HUES6 (cell line): ENCODE measurements at regions not wholly inside any gene's neighbourhood (a gene's known extent, or its start where the extent isn't known, plus 50 kb on each side); places are given as distances from the start of the nearest gene placed in this dataset.

Experiments
- H3K27ac ChIP-seq: 2 replicates; pipeline ENCODE4 v1.7.0; 2013; ENCODE audit warnings: low read depth, mild to moderate bottlenecking, low read length, inconsistent platforms
- H3K27me3 ChIP-seq: 2 replicates; pipeline ENCODE4 v1.6.1; 2013; ENCODE audit warnings: low read length; ENCODE audit not compliant: control insufficient read depth, insufficient read depth
- H3K36me3 ChIP-seq: 2 replicates; pipeline ENCODE4 v1.6.1; 2013; ENCODE audit warnings: low read length; ENCODE audit not compliant: control insufficient read depth, insufficient read depth
- H3K4me1 ChIP-seq: 2 replicates; pipeline ENCODE4 v1.6.1; 2013; ENCODE audit warnings: low read length; ENCODE audit not compliant: control insufficient read depth, insufficient read depth
- H3K4me3 ChIP-seq: 2 replicates; pipeline ENCODE4 v1.5.1; 2013; ENCODE audit warnings: low read depth, low read length
- H3K9ac ChIP-seq: one replicate; pipeline ENCODE4 v1.6.1; 2013; ENCODE audit warnings: mild to moderate bottlenecking, low read length
- H3K9me3 ChIP-seq: 2 replicates; pipeline ENCODE4 v1.6.1; 2013; ENCODE audit warnings: low read depth, low read length; ENCODE audit not compliant: control insufficient read depth, insufficient read depth

DNA sequence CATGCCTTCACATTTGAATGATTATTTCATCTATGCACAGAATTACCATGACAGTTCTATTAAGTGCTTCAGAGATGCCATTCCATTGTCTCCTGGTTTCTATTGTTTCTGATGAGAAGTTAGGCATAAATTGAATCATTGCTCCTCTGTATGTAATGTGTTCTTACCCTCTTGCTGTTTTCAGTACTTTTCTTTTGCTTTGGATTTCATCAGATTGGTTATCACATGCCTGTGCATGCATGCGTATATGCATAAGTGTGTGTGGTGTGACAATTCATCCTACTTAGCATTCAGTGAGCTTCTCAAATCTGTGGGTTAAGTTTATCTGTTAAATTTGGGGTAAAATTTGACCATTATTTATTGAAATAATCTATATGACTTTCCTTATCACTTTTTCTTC lies 263.3 kb upstream of the RND3 start:
- no peak overlapping the region for H3K4me3 ChIP-seq
- no peaks in the 10 kb centered on the region for H3K36me3 ChIP-seq
- peaks cover 7% of the 10 kb centered on the region; the same call in 1 of the 2 replicates for H3K4me1 ChIP-seq
- H3K9ac ChIP-seq, result no peak overlapping the region
- H3K27ac ChIP-seq, result no peak overlapping the region
- H3K27me3 ChIP-seq, result no peaks in the 10 kb centered on the region
- H3K9me3 ChIP-seq, result no peaks in the 10 kb centered on the region

DNA sequence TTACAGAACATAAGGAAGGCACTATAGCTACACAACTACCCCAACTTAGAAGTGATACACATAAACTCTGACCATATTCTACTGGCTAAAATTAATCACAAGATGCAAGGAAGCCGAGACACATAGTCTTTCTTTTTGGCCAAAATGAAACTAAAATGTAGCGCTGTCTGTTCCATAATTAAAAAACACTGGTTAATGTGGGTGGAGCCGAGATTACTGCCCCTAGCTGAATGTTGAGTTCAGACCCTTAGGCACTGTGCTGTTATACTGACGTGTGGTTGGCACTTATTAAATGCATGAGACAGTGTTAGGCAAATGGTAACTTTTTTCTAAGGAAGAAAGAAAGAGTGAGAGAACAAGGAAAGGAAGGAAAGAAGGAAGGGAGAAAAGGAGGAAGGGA lies 254.6 kb upstream of the RND3 start:
- no peaks in the 10 kb centered on the region for H3K27me3 ChIP-seq
- H3K4me1 ChIP-seq, result no peaks in the 10 kb centered on the region; the same call in 1 of the 2 replicates
- H3K9ac ChIP-seq, result no peak overlapping the region
- H3K27ac ChIP-seq, result no peak overlapping the region
- H3K4me3 ChIP-seq, result no peak overlapping the region
- H3K36me3 ChIP-seq, result no peaks in the 10 kb centered on the region
- H3K9me3 ChIP-seq, result no peaks in the 10 kb centered on the region

DNA sequence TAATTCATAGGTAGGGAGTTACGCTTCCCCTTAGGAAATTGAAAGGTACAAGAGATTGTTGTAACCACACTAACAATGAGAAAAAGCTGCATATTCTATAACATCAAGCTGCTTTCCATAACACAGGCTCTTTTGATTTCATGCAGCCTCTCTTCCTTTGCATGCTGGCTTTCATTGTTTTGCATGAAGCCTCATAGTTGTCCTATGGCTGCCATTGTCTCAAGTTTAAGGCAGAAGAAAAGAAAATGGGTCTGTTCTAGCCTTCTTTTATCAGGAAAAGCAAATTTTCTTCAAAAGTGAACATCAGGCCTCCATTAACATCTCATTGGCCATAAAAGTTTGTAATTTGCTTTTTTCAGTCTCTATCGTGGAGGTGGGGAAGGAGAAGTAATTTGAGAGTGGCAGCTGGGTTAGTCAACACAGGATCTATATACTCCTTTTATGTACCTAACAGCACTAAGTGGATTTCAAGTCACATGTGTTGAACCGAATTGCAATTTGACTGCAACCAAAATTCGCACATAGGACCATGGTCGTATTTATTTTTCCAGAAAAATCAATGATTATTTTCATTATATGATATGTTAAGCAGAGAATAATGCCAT lies 248.5 kb upstream of the RND3 start:
- Histone ChIP-seq H3K9me3 (no peaks in the 10 kb centered on the region), H3K4me3 (no peak overlapping the region), H3K27me3 (no peaks in the 10 kb centered on the region), H3K27ac (peak overlapping the region; percentile 94), H3K4me1 (peaks cover 32% of the 10 kb centered on the region), H3K9ac (peak overlapping the region; percentile 66), H3K36me3 (no peaks in the 10 kb centered on the region)

DNA sequence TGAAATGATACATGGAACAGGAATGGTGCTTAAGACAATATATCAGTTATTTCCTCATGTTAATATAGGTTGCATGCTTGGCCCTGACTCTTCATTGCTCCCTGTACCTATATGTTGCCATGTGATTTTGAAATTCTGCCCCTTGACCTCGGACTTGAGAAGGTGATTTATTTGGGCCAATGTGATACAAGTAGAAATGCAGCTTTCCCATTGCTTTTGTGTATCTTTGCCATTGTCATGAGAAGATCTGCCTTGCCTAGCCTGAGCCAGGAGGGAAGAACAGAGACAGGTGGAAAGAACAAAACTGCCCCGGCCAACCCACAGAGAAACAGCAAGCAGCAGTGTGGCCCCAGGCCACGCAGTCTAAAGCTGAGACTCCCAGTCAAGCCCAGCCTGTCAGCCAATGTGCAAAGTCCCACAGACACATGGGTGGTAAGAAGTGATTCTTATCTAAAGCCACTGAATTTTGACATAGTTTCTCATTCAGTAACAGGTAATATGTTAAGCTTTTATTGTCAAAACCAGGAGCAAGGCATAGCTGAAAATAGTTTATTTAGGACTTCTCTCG lies 245.7 kb upstream of the RND3 start:
- Histone ChIP-seq H3K4me1 (peaks cover 32% of the 10 kb centered on the region), H3K27ac (0 out of 2 replicates have a peak overlapping the region, but pooled peaks have one; percentile 7), H3K9ac (no peak overlapping the region), H3K4me3 (no peak overlapping the region), H3K27me3 (no peaks in the 10 kb centered on the region), H3K36me3 (no peaks in the 10 kb centered on the region), H3K9me3 (no peaks in the 10 kb centered on the region)

DNA sequence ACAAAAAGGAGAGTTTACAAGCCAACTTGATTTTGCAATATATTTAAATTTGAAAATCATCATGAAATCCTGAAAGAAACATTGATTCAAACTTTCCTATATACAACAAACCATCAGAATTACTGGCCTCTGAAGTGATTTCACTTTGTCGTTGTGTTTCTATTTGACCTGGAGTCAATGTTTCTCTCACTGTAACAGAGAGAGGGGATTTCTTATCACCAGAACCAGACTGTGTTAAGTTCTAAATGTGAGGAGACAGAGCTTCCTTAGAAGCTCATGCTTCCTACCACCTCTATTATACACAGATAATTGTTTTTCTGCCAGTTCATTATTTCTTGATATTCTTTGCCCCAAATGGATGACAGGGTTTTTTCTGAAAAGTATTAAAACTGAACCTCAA lies 245.0 kb upstream of the RND3 start:
- Histone ChIP-seq H3K27ac (no peak overlapping the region), H3K9me3 (no peaks in the 10 kb centered on the region), H3K36me3 (no peaks in the 10 kb centered on the region), H3K27me3 (no peaks in the 10 kb centered on the region), H3K9ac (no peak overlapping the region), H3K4me3 (no peak overlapping the region), H3K4me1 (peaks cover 32% of the 10 kb centered on the region)

DNA sequence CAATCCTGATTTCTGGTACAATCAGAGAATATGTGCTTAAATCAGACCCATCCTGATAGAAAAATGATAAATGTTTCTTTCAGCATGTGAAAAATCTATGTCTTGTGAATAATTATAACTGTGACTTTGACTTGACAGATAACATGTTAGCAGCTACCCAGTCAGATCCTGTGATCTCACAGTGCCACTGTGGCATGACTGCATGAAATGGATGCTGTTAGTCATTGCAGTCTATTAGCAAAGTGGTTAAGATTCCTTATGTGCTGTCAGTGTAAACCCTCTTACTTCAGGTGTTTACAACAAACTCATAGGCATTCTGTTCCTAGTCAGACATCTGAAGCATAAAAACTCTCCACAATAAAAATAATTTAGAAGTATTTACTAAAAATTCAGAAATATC lies 244.6 kb upstream of the RND3 start:
- no peak overlapping the region for H3K4me3 ChIP-seq
- no peak overlapping the region for H3K9ac ChIP-seq
- no peak overlapping the region for H3K27ac ChIP-seq
- H3K4me1 ChIP-seq, result peaks cover 32% of the 10 kb centered on the region
- no peaks in the 10 kb centered on the region for H3K27me3 ChIP-seq
- no peaks in the 10 kb centered on the region for H3K36me3 ChIP-seq
- H3K9me3 ChIP-seq, result no peaks in the 10 kb centered on the region

DNA sequence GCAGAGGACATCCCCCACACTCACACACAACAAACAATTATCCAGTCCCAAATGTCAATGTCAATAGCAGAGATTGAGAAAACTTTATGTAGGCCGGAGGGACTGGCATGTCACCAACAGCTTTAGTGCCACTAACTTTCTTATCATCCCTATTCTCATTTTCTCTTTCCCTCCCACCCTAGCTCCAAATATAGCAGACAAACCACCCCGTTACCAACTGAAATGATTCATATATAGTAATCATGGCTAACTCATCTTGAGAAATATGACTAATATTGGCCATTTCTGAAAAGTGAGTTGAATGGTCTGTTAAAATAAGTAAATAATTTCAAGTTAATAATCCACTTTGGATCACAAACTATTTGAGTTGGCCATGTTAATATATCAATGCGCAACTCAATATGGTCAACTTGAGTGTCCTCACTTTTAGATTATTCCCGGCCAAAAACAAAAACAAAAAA lies 242.1 kb upstream of the RND3 start:
- Histone ChIP-seq H3K4me3 (no peak overlapping the region), H3K4me1 (peaks cover 12% of the 10 kb centered on the region; the same call in 1 of the 2 replicates), H3K27ac (no peak overlapping the region), H3K9me3 (peaks cover 10% of the 10 kb centered on the region), H3K36me3 (no peaks in the 10 kb centered on the region), H3K9ac (no peak overlapping the region), H3K27me3 (no peaks in the 10 kb centered on the region)

DNA sequence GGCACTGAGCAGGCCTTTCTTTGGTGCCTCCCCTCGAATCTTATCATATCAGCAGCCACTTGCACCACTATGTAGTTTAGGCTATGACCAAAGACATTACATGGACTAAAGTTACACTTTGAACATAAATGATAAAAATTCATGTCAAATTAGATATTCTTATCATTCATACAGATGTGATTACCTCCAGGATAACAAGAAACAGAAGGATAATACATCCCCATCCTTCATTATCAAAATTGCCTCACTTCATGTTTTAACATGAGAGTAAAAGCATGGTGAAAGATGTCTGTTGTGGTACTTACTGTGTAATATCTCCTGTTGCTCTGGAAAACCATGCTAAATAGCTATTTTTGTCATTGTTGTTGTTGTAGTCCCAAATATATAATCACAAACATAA lies 230.8 kb upstream of the RND3 start:
- Histone ChIP-seq H3K27ac (no peak overlapping the region), H3K9ac (no peak overlapping the region), H3K4me3 (no peak overlapping the region), H3K4me1 (no peaks in the 10 kb centered on the region), H3K9me3 (no peaks in the 10 kb centered on the region; the same call in 1 of the 2 replicates), H3K36me3 (no peaks in the 10 kb centered on the region), H3K27me3 (no peaks in the 10 kb centered on the region)

DNA sequence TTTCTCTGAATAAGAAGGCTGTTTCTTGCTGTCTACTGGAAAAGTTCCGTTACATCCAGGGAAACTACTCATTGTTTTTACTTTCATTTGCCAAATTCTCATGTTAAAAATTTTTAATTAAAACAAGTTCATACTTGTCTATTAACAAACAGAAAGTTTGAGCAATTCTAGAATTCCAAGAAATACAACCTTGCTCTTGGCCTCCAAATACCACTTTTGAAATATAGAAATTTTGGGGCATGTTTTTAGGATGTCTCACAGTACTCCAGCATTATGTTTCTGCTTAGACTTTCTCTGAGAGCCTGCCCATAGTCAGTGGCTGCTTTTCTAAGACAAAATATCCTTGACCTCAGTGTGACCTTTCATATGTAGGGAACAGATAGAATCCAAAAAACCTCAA lies 228.7 kb upstream of the RND3 start:
- Histone ChIP-seq H3K27me3 (no peaks in the 10 kb centered on the region), H3K27ac (no peak overlapping the region)

DNA sequence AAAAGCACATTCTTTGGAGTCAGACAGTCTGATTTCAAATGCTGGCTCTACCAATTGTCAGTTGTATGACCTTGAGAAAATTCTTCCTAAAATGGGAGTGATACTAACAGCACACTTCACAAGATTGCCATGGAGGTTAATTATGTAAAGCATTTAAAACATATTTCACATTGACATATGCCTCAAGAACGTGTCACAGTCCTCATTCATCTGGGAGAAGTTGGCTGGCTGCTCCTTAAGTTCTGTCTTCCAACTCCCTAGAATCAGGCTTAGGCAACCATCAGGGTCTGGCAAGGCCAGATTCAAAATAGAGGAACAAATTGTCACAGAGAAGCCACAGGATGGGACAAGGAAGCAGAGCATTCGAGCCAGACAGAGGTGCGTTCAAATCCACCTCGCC lies 228.0 kb upstream of the RND3 start:
- no peaks in the 10 kb centered on the region for H3K4me1 ChIP-seq
- no peak overlapping the region for H3K9ac ChIP-seq
- no peak overlapping the region for H3K4me3 ChIP-seq
- no peaks in the 10 kb centered on the region for H3K27me3 ChIP-seq
- H3K9me3 ChIP-seq, result no peaks in the 10 kb centered on the region
- no peaks in the 10 kb centered on the region for H3K36me3 ChIP-seq
- no peak overlapping the region for H3K27ac ChIP-seq

More for the DNA sequence above, 228.7 kb upstream of the RND3 start:
- no peaks in the 10 kb centered on the region for H3K9me3 ChIP-seq
- no peaks in the 10 kb centered on the region for H3K4me1 ChIP-seq
- H3K9ac ChIP-seq, result no peak overlapping the region
- no peak overlapping the region for H3K4me3 ChIP-seq
- no peaks in the 10 kb centered on the region for H3K36me3 ChIP-seq

DNA sequence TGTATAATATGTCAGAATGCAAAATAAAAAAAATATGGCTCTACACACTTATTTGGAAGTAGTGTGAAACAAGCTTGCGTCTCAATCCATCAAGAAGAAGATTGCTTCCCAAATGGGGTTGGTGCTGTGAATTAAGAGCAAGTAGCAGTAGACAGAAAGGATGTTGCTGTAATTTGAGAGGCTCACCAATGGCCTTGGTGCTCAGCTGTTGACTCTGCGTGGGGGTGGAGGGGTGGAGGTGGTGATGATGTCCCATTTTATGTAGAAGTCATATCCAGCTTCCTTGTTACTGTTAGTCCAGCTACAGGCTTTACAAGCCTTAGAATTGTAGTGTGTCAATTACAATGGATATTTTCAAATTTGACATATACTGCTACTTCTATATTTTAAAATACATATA lies 223.4 kb upstream of the RND3 start:
- H3K9me3 ChIP-seq, result no peaks in the 10 kb centered on the region
- H3K36me3 ChIP-seq, result no peaks in the 10 kb centered on the region
- no peak overlapping the region for H3K9ac ChIP-seq
- no peak overlapping the region for H3K4me3 ChIP-seq
- H3K4me1 ChIP-seq, result peaks cover 7% of the 10 kb centered on the region; the same call in 1 of the 2 replicates
- no peak overlapping the region for H3K27ac ChIP-seq
- H3K27me3 ChIP-seq, result no peaks in the 10 kb centered on the region
